ENCODE measurements at regions not wholly inside any gene's neighbourhood (a gene's known extent, or its start where the extent isn't known, plus 50 kb on each side); places are given as distances from the start of the nearest gene placed in this dataset.

DNA sequence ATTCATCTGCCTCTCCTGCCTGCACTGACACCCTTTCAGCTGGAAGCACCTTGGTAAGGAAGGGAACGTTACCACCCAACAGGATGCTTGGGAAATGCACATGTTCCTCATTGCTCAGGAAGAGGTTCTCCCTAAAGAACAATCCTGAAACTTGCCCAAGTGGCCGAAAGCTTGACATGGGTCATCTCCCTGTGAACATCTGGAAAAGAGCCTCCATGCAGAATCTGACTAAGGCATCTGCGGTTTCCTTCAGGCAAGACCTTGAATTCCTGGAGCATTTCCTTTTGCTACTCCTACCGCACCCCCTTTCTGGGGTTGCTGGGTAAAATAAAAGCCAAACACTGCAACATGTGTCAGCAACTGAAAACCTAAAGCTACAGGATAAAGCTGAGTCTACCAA is 68.7 kb upstream of the SNRK start (continued):
- TF ChIP-seq, protein P1, sequence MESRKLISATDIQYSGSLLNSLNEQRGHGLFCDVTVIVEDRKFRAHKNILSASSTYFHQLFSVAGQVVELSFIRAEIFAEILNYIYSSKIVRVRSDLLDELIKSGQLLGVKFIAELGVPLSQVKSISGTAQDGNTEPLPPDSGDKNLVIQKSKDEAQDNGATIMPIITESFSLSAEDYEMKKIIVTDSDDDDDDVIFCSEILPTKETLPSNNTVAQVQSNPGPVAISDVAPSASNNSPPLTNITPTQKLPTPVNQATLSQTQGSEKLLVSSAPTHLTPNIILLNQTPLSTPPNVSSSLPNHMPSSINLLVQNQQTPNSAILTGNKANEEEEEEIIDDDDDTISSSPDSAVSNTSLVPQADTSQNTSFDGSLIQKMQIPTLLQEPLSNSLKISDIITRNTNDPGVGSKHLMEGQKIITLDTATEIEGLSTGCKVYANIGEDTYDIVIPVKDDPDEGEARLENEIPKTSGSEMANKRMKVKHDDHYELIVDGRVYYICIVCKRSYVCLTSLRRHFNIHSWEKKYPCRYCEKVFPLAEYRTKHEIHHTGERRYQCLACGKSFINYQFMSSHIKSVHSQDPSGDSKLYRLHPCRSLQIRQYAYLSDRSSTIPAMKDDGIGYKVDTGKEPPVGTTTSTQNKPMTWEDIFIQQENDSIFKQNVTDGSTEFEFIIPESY (IDR thresholded peaks at IDR 0.05; ENCODE audit: borderline replicate concordance, low read depth): no peak
- no peak for TF ChIP-seq CHD2 (IDR thresholded peaks at IDR 0.05; ENCODE audit: low read length, partially characterized antibody)
- TF ChIP-seq GABPA (IDR thresholded peaks at IDR 0.05; ENCODE audit: low read depth): no peak
- no peak for TF ChIP-seq ELF1 (IDR thresholded peaks at IDR 0.05)
- TF ChIP-seq FOXM1 (IDR thresholded peaks at IDR 0.05; ENCODE audit: low read depth): no peak

DNA sequence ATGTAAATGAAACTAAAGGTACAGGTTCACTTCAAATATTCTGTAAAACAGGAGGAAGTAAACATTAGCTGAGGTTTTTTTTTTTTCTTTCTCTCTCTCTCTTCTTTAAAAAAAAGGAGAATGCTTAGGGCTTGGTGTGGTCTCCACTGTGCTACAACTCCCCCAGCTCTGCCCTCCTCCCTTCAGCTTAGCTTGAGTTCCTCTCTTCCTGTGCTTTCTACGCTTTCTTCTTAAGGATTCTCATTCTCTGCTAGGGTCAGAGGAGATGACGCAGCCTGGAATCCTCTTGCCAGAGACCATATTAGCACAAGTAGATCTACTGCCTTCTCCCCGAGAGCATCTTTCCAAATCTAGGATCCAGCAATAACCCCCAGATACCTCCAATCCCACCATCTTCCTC is 69.1 kb upstream of the SNRK start:
- POLR2A ChIA-PET: no interaction called here
- TF ChIP-seq MEF2A (IDR thresholded peaks at IDR 0.05; ENCODE audit: borderline replicate concordance, low read depth) (no peak), YY1 (IDR thresholded peaks at IDR 0.05; ENCODE audit: low read depth) (no peak), POLR2AphosphoS5 (IDR thresholded peaks at IDR 0.05; ENCODE audit: low read depth, low read length) (no peak), GABPA (IDR thresholded peaks at IDR 0.05; ENCODE audit: low read depth) (no peak), EP300 (IDR thresholded peaks at IDR 0.05; ENCODE audit: borderline replicate concordance in 1 of 2, low read depth in 1 of 2, low read length in 1 of 2) (no peak), TCF12 (IDR thresholded peaks at IDR 0.05) (no peak), GATA2 (CRISPR knock-in tag; IDR thresholded peaks at IDR 0.05) (no peak)
- TF ChIP-seq, protein P2, sequence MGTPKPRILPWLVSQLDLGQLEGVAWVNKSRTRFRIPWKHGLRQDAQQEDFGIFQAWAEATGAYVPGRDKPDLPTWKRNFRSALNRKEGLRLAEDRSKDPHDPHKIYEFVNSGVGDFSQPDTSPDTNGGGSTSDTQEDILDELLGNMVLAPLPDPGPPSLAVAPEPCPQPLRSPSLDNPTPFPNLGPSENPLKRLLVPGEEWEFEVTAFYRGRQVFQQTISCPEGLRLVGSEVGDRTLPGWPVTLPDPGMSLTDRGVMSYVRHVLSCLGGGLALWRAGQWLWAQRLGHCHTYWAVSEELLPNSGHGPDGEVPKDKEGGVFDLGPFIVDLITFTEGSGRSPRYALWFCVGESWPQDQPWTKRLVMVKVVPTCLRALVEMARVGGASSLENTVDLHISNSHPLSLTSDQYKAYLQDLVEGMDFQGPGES (IDR thresholded peaks at IDR 0.05; ENCODE audit: low read depth, low read length): no peak
- TF ChIP-seq, protein P3, sequence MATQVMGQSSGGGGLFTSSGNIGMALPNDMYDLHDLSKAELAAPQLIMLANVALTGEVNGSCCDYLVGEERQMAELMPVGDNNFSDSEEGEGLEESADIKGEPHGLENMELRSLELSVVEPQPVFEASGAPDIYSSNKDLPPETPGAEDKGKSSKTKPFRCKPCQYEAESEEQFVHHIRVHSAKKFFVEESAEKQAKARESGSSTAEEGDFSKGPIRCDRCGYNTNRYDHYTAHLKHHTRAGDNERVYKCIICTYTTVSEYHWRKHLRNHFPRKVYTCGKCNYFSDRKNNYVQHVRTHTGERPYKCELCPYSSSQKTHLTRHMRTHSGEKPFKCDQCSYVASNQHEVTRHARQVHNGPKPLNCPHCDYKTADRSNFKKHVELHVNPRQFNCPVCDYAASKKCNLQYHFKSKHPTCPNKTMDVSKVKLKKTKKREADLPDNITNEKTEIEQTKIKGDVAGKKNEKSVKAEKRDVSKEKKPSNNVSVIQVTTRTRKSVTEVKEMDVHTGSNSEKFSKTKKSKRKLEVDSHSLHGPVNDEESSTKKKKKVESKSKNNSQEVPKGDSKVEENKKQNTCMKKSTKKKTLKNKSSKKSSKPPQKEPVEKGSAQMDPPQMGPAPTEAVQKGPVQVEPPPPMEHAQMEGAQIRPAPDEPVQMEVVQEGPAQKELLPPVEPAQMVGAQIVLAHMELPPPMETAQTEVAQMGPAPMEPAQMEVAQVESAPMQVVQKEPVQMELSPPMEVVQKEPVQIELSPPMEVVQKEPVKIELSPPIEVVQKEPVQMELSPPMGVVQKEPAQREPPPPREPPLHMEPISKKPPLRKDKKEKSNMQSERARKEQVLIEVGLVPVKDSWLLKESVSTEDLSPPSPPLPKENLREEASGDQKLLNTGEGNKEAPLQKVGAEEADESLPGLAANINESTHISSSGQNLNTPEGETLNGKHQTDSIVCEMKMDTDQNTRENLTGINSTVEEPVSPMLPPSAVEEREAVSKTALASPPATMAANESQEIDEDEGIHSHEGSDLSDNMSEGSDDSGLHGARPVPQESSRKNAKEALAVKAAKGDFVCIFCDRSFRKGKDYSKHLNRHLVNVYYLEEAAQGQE (IDR thresholded peaks at IDR 0.05; ENCODE audit: low read depth, low read length): no peak
- TF ChIP-seq, protein P4, sequence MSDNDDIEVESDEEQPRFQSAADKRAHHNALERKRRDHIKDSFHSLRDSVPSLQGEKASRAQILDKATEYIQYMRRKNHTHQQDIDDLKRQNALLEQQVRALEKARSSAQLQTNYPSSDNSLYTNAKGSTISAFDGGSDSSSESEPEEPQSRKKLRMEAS (IDR thresholded peaks at IDR 0.05; ENCODE audit: low read depth): no peak
- TF ChIP-seq, protein P1 (IDR thresholded peaks at IDR 0.05; ENCODE audit: borderline replicate concordance, low read depth): no peak
- TF ChIP-seq, protein P5, sequence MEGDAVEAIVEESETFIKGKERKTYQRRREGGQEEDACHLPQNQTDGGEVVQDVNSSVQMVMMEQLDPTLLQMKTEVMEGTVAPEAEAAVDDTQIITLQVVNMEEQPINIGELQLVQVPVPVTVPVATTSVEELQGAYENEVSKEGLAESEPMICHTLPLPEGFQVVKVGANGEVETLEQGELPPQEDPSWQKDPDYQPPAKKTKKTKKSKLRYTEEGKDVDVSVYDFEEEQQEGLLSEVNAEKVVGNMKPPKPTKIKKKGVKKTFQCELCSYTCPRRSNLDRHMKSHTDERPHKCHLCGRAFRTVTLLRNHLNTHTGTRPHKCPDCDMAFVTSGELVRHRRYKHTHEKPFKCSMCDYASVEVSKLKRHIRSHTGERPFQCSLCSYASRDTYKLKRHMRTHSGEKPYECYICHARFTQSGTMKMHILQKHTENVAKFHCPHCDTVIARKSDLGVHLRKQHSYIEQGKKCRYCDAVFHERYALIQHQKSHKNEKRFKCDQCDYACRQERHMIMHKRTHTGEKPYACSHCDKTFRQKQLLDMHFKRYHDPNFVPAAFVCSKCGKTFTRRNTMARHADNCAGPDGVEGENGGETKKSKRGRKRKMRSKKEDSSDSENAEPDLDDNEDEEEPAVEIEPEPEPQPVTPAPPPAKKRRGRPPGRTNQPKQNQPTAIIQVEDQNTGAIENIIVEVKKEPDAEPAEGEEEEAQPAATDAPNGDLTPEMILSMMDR (IDR thresholded peaks at IDR 0.05): no peak
- no peak overlapping the region for H2AFZ ChIP-seq (ENCODE audit: low read depth)
- H3K9me2 ChIP-seq: no peaks in the 10 kb centered on the region
- H3K27ac ChIP-seq (ENCODE audit: low read depth in 2 of 2, low read length in 1 of 2): no peak overlapping the region
- H3K4me1 ChIP-seq (ENCODE audit: control insufficient read depth in 1 of 2, insufficient read depth in 2 of 2, low read depth in 1 of 2, low read length in 1 of 2): no peaks in the 10 kb centered on the region; a peak in 1 of 4 replicates
- 38% methylated on average over 3 of the region's 3 CpGs for WGBS (ENCODE audit: low lambda C conversion rate)
- no peaks in the 10 kb centered on the region for H3F3A ChIP-seq (replicated peaks; ENCODE audit: insufficient read depth)
- CTCF ChIA-PET: interaction anchor here (0.6 kb wide), 1 partner anchor 14 kb away, joined by 3 read pairs; no protein-coding TSS in a partner anchor
- H3K36me3 ChIP-seq (replicated peaks in 1 of 2; ENCODE audit: control insufficient read depth in 1 of 2, insufficient read depth in 2 of 2, low read length in 1 of 2): no peaks in the 10 kb centered on the region
- no peak overlapping the region for H3K9ac ChIP-seq
- no peaks in the 10 kb centered on the region for H4K20me1 ChIP-seq (ENCODE audit: insufficient read depth)
- no peak for DNase-seq
- no peaks in the 10 kb centered on the region; the same call in 1 of the 2 replicates for H3K27me3 ChIP-seq (ENCODE audit: insufficient read depth)
- no peaks in the 10 kb centered on the region for H3K9me3 ChIP-seq
- H3K4me2 ChIP-seq: no peak overlapping the region
- no peak overlapping the region for H3K4me3 ChIP-seq (ENCODE audit: low read depth in 2 of 2, low read length in 1 of 2)
- no peaks in the 10 kb centered on the region for H3K79me2 ChIP-seq (ENCODE audit: insufficient read depth)
